ENCODE measurements at regions not wholly inside any gene's neighbourhood (a gene's known extent, or its start where the extent isn't known, plus 50 kb on each side); places are given as distances from the start of the nearest gene placed in this dataset.

DNA sequence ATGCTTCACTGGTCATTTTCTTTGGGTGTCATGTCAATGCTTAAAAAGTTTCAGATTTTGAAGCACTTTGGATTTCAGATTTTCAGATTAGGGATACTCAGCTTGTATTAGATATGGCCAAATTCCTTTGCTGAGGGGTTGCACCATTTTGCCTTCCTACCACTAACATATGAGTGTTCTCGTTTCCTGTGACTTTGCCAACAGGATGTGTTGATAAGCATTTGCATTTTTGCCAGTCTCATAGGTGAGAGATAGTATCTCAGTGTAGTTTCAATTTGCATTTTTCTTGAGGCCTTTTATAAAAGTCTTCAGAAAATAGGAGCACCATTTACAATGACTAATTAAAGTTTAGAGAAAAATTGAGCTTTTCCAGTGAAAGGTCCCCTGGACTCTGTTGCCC is 71.6 kb upstream of the CLCN4 start:
- no peak for DNase-seq

GRCh38 chrX:10086676-10087075 is 70.1 kb upstream of the CLCN4 start:
- no peak for DNase-seq

- no peak for DNase-seq
These were observed 69.4 kb upstream of the CLCN4 start for GRCh38 chrX:10087391-10087790.

- DNase-seq, result no peak
These were observed 67.4 kb upstream of the CLCN4 start for GRCh38 chrX:10089378-10089795.

GRCh38 chrX:10090319-10090718 is 66.5 kb upstream of the CLCN4 start:
- DNase-seq, result no peak

- DNase-seq, result no peak
These were observed 61.5 kb upstream of the CLCN4 start for GRCh38 chrX:10095246-10095645.

- DNase-seq, result no peak
These were observed 60.9 kb upstream of the CLCN4 start for GRCh38 chrX:10095698-10096432.

DNA sequence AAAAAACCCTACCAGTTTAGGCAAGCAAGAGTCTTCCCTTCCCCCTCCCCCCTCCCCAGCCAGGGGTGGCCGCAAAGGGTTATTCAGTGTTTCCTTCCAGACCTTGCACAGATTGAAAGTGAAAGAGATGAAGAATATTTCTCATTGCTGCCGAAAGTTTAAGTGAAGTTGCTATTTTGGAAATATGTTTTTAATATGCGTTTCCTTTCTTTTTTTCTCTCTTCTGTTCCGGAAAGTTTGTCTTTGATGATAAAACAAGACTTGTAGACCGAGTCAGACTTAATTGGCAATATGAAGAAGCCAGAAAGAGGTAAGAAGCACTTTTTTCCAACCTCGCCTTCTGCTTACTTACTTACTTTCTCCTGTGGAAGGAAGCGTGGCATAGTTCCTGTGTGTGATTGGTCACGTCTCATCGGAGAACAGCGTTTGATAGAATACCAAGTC is 58.5 kb upstream of the CLCN4 start:
- no peak for DNase-seq

- no peak for DNase-seq
These were observed 57.4 kb upstream of the CLCN4 start for GRCh38 chrX:10099411-10099810.

DNA sequence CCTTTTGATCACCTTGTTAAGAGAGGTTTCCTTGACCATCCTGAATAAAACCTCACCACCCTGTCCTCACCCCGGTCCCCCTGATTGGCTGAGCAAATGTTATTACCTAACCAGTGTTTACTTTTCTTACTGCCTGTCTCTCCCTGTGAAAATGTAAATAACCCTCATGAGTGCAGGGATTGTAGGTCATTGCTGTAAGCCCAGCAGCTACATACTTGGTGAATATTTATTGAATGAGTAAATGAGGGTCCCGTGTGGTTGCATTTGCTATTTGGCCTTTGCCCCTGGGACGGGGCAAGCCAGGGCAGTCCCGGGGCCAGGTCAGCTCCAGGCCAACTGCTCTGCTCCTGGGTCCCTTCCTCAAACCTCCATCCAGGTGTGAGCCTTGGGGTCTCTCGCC is 55.5 kb upstream of the CLCN4 start:
- DNase-seq, result no peak

GRCh38 chrX:10102046-10102704 is 54.6 kb upstream of the CLCN4 start:
- DNase-seq, result no peak

DNA sequence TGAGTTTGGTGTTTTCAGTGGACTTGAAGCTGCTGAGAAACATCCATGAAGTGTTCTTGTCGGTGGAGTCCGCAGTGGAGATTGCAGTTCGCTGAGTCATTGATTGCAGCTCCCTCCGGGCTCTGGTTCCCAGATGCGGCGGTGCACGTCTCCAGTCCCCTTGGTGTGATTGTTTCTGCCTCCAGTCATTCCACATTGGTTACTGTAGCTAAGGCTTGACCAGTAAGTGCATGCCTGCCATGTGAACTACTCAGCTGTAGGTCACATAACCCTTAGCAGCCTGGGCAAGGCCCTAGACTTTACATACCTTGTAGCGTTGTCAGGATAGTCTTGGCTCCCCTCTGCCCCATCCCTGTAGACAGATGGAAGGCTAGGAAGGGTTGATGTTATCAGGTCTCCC is 53.8 kb upstream of the CLCN4 start:
- DNase-seq, result no peak

DNA sequence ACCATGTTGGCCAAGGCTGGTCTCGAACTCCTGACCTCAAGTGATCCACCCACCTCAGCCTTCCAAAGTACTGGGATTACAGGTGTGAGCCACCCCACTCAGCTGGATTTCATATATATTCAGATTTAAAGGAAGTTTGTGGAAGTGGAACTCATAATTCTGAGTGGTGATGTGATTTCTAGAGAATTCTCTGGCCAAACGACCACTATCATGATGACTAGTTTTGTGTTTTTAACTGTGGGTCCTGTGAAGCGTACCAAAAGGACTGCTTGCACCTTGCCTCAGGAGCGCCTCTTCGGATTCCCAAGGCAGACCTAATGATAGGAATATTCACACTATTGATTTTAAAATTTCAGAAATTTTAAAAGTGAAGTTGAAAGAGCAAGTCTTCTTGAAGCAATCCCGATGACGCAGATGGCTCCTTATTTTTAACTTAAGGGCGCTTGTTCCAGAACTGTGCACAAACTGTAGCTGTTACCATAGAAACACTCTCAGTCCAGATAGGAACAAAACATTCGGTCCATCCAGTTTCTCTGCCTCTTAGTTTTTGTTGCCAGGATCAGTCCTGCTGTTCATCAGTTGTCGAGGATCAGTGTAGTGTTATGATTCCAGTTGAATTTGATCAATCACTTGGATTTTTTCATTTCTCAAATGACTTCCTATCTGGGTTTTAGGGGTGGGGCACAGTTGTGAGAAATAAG is 51.7 kb upstream of the CLCN4 start:
- no peak for DNase-seq

- no peak for DNase-seq
These were observed 50.0 kb upstream of the CLCN4 start for GRCh38 chrX:10106806-10107205.
